PFSK-1 (cell line): ENCODE measurements at regions not wholly inside any gene's neighbourhood (a gene's known extent, or its start where the extent isn't known, plus 50 kb on each side); places are given as distances from the start of the nearest gene placed in this dataset.

Experiments
- FOXP2 ChIP-seq: optimal IDR thresholded peaks from 2 replicates; pipeline ENCODE3; 2011; ENCODE audit warnings: borderline replicate concordance, control low read depth, inconsistent platforms; ENCODE audit not compliant: insufficient read depth; ENCODE audit errors: extremely low read length, extremely low read depth
- POLR2AphosphoS5 ChIP-seq: IDR thresholded peaks from 2 replicates; pipeline ENCODE4 v1.6.1; 2012; ENCODE audit warnings: low read depth, mild to moderate bottlenecking, control low read depth, low read length, moderate library complexity
- REST ChIP-seq, 2 experiments: IDR thresholded peaks; 2 replicates each; pipeline versions ENCODE4 v1.6.1 to v1.8.0; 2011 to 2012; ENCODE audit warnings: low read depth in 2 of 2, low read length in 2 of 2, control low read depth in 1 of 2, inconsistent platforms in 1 of 2, mild to moderate bottlenecking in 1 of 2, moderate library complexity in 1 of 2; ENCODE audit not compliant: insufficient read depth in 1 of 2
- SIN3A ChIP-seq: IDR thresholded peaks from 2 replicates; pipeline ENCODE4 v1.6.1; 2012; ENCODE audit warnings: mild to moderate bottlenecking, low read length, moderate library complexity, borderline replicate concordance; ENCODE audit not compliant: insufficient read depth
- TAF1 ChIP-seq: IDR thresholded peaks from 2 replicates; pipeline ENCODE4 v1.6.1; 2012; ENCODE audit warnings: low read length, control low read depth, borderline replicate concordance; ENCODE audit not compliant: insufficient read depth

- no peak for TF ChIP-seq TAF1
- no peak for TF ChIP-seq POLR2AphosphoS5
- no peak for TF ChIP-seq FOXP2
- TF ChIP-seq REST (IDR thresholded peaks at IDR 0.05; ENCODE audit: insufficient read depth in 1 of 2, low read depth in 2 of 2, low read length in 2 of 2), result no peak
Observed at GRCh38 chr12:30442461-30442860, 253.2 kb downstream of the IPO8 start.

GRCh38 chr12:30440826-30441602, 254.7 kb downstream of the IPO8 start:
- TF ChIP-seq TAF1 (no peak), POLR2AphosphoS5 (no peak), SIN3A (no peak), REST (IDR thresholded peaks at IDR 0.05; ENCODE audit: insufficient read depth in 1 of 2, low read depth in 2 of 2, low read length in 2 of 2) (no peak), FOXP2 (no peak)

GRCh38 chr12:30439201-30439600, 256.5 kb downstream of the IPO8 start:
- no peak for TF ChIP-seq SIN3A

GRCh38 chr12:30438601-30439041, 257.0 kb downstream of the IPO8 start:
- TF ChIP-seq TAF1 (no peak), POLR2AphosphoS5 (no peak), REST (IDR thresholded peaks at IDR 0.05; ENCODE audit: insufficient read depth in 1 of 2, low read depth in 2 of 2, low read length in 2 of 2) (no peak), FOXP2 (no peak), SIN3A (no peak)

- TF ChIP-seq REST (IDR thresholded peaks at IDR 0.05; ENCODE audit: insufficient read depth in 1 of 2, low read depth in 2 of 2, low read length in 2 of 2) (no peak), FOXP2 (peak; percentile 29)
Observed at GRCh38 chr12:30437616-30438015, 258.1 kb downstream of the IPO8 start.
